Endothelial cell of umbilical vein (primary cell): ENCODE measurements at regions not wholly inside any gene's neighbourhood (a gene's known extent, or its start where the extent isn't known, plus 50 kb on each side); places are given as distances from the start of the nearest gene placed in this dataset.

Experiments used
- BruUV-seq: library from RNA; stranded (reverse); fragments of 400-500 nt; replicated peaks from 2 replicates; lab custom pipeline; 2021; lab: Mats Ljungman, UMichigan
- CTCF ChIA-PET: fragments of 300-600, 350-600 bp; sonication (Branson Sonifier 250); formaldehyde crosslinking; loops from one replicate; lab custom pipeline; 2021; ENCODE audit warnings: antibody characterized with exemption, inconsistent platforms; lab: Charles Lee
- POLR2A ChIA-PET: fragments of 300-600, 350-600 bp; sonication (Branson Sonifier 250); formaldehyde crosslinking; loops from one replicate; lab custom pipeline; 2021; ENCODE audit warnings: antibody characterized with exemption, inconsistent platforms; lab: Charles Lee
- DNase-seq: peaks from one replicate; pipeline ENCODE4 v3.0.0-alpha.2; 2011; ENCODE audit warnings: low read depth, low spot score
- FAIRE-seq: peaks from 2 replicates; lab custom pipeline; 2011; peaks lifted over from hg19 to GRCh38; lab: Jason Lieb, UNC
- H2AFZ ChIP-seq: 2 replicates; pipeline ENCODE4 v1.6.0; 2012; ENCODE audit warnings: low read depth, low read length, control low read depth, inconsistent platforms
- H3K27ac ChIP-seq: 2 replicates; pipeline ENCODE4 v1.5.1; 2011; ENCODE audit warnings: low read depth, mild to moderate bottlenecking, control low read depth, low read length, moderate library complexity; ENCODE audit not compliant: insufficient read depth
- H3K27me3 ChIP-seq, 2 experiments: 2 replicates each; pipeline versions ENCODE4 v1.6.0 to v1.6.1; 2011; ENCODE audit warnings: low read length in 2 of 2, mixed read lengths in 1 of 2; ENCODE audit not compliant: control insufficient read depth in 2 of 2, insufficient read depth in 2 of 2
- H3K36me3 ChIP-seq, 2 experiments: 2 replicates in 1 of 2; 3 replicates in 1 of 2; pipeline ENCODE4 v1.5.1; 2011; ENCODE audit warnings: low read length in 2 of 2, mild to moderate bottlenecking in 1 of 2, moderate library complexity in 1 of 2; ENCODE audit not compliant: control insufficient read depth in 2 of 2, insufficient read depth in 2 of 2; ENCODE audit errors: extremely low read depth in 1 of 2
- H3K4me1 ChIP-seq: 3 replicates; pipeline ENCODE4 v1.5.1; 2011; ENCODE audit warnings: mild to moderate bottlenecking, low read length; ENCODE audit not compliant: control insufficient read depth, insufficient read depth; ENCODE audit errors: extremely low read depth
- H3K4me2 ChIP-seq: 2 replicates; pipeline ENCODE4 v1.6.1; 2011; ENCODE audit warnings: low read length, control low read depth, mixed read lengths; ENCODE audit not compliant: insufficient read depth
- H3K4me3 ChIP-seq, 3 experiments: fragments of 200-600 bp in 1 of 3; sonication (generic), shearing (Covaris generic) in 1 of 3; replicated peaks in 1 of 3; 2 replicates each; pipeline ENCODE4 v1.5.1; 2011 to 2016; ENCODE audit warnings: control low read depth in 3 of 3, low read length in 3 of 3, mild to moderate bottlenecking in 2 of 3, inconsistent platforms in 1 of 3, low read depth in 1 of 3, moderate library complexity in 1 of 3; ENCODE audit not compliant: insufficient read depth in 1 of 3
- H3K79me2 ChIP-seq: 2 replicates; pipeline ENCODE4 v1.6.0; 2012; ENCODE audit warnings: low read length, inconsistent platforms; ENCODE audit not compliant: control insufficient read depth, insufficient read depth
- H3K9ac ChIP-seq: replicated peaks from 2 replicates; pipeline ENCODE3; 2011; ENCODE audit warnings: low read length, control low read depth; ENCODE audit not compliant: insufficient read depth; ENCODE audit errors: extremely low read depth
- H3K9me1 ChIP-seq: replicated peaks from 3 replicates; pipeline ENCODE4 v1.6.0; 2011; ENCODE audit warnings: mild to moderate bottlenecking, low read length; ENCODE audit not compliant: control insufficient read depth, insufficient read depth; ENCODE audit errors: extremely low read depth
- H3K9me3 ChIP-seq: replicated peaks from 2 replicates; pipeline ENCODE4 v1.5.1; 2012; ENCODE audit warnings: low read length, inconsistent platforms; ENCODE audit not compliant: control insufficient read depth, insufficient read depth
- H4K20me1 ChIP-seq: replicated peaks from 2 replicates; pipeline ENCODE3; 2011; ENCODE audit warnings: mild to moderate bottlenecking, low read length; ENCODE audit not compliant: control insufficient read depth, insufficient read depth; ENCODE audit errors: extremely low read depth
- CTCF ChIP-seq, 2 donors: IDR thresholded peaks; 1 replicate in 1 of 2; 2 replicates in 1 of 2; pipeline ENCODE4 v1.5.1; 2011; ENCODE audit warnings: low read length in 2 of 2, mild to moderate bottlenecking in 2 of 2, moderate library complexity in 2 of 2, control low read depth in 1 of 2, inconsistent platforms in 1 of 2, low read depth in 1 of 2; ENCODE audit not compliant: insufficient read depth in 1 of 2; ENCODE audit errors: extremely low read depth in 1 of 2
- EZH2 ChIP-seq: IDR thresholded peaks from 2 replicates; pipeline ENCODE4 v1.6.1; 2012; ENCODE audit warnings: borderline replicate concordance, low read depth, mild to moderate bottlenecking, moderate library complexity, low read length, inconsistent platforms; ENCODE audit not compliant: severe bottlenecking
- FOS ChIP-seq: IDR thresholded peaks from 2 replicates; pipeline ENCODE4 v1.6.1; 2011; ENCODE audit warnings: mild to moderate bottlenecking, low read length, moderate library complexity, borderline replicate concordance; ENCODE audit not compliant: insufficient read depth
- GATA2 ChIP-seq: IDR thresholded peaks from 2 replicates; pipeline ENCODE4 v1.7.0; 2011; ENCODE audit warnings: low read depth, mild to moderate bottlenecking, moderate library complexity, mixed read lengths, low read length; ENCODE audit not compliant: insufficient read length, insufficient read depth
- MYC ChIP-seq: IDR thresholded peaks from one replicate; pipeline ENCODE4 v1.6.1; 2011; ENCODE audit warnings: mild to moderate bottlenecking, low read depth, low read length
- POLR2A ChIP-seq: IDR thresholded peaks from 2 replicates; pipeline ENCODE4 v1.6.1; 2012; ENCODE audit warnings: low read depth, mild to moderate bottlenecking, control low read depth, low read length
- POLR2AphosphoS5 ChIP-seq: IDR thresholded peaks from 2 replicates; pipeline ENCODE4 v1.6.1; 2012; ENCODE audit warnings: low read depth, mild to moderate bottlenecking, control low read depth, low read length, moderate library complexity; ENCODE audit not compliant: insufficient read depth
- dilution Hi-C: fragments of 300-500 bp; cut with MboI; formaldehyde crosslinking; loops from one replicate; pipeline ENCODE4 v1.15.0; 2019; ENCODE audit warnings: low sequenced_read_pairs; ENCODE audit not compliant: extremely low pct_ligation_motif_present
- intact Hi-C: fragments of 100-400 bp; cut with micrococcal nuclease; formaldehyde crosslinking; loops from one replicate; pipeline ENCODE4 v1.10.0; 2022
- TF ChIP-seq, protein P1 (sequence below): IDR thresholded peaks from 2 replicates; pipeline ENCODE4 v1.6.1; 2011; ENCODE audit not compliant: insufficient read depth, insufficient read length

DNA sequence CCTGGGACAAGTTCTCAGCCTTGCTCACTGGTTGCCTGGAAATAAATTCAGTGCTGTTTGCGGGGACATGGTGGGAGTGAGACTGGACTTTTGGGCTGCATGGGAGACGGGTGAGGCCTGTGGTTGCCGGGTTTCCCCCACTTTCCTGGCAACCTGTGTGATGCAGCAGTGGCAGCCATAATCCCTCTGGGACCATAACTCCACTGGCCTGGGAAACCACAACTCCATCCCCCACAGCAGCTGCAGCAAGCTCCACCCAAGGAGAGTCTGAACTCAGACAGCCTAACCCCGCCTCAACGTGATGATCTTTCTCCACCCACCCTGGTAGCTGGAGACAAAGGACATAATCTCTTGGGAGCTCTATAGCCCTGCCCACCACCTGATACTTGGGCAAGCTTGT, 349.9 kb downstream of the PIK3R1 start:
- intact Hi-C loops: no loop called here
- H3K4me3 ChIP-seq: no peak overlapping the region
- H3K4me1 ChIP-seq: no peaks in the 10 kb centered on the region
- dilution Hi-C loops: no loop called here
- H3K9me3 ChIP-seq: no peaks in the 10 kb centered on the region
- H2AFZ ChIP-seq: no peak overlapping the region
- H3K9me1 ChIP-seq: no peaks in the 10 kb centered on the region
- H3K27ac ChIP-seq: no peak overlapping the region
- H3K36me3 ChIP-seq: no peaks in the 10 kb centered on the region
- FAIRE-seq (no peak), DNase-seq (no peak)
- no peaks in the 10 kb centered on the region for H3K27me3 ChIP-seq
- ChIA-PET POLR2A (no interaction called here), CTCF (interaction anchor here (1.4 kb wide), 1 partner anchor 12 kb away, joined by 3 read pairs; no protein-coding TSS in a partner anchor)
- no TSS peak for BruUV-seq
- no peaks in the 10 kb centered on the region for H3K79me2 ChIP-seq
- no peak overlapping the region for H3K4me2 ChIP-seq
- H4K20me1 ChIP-seq: no peaks in the 10 kb centered on the region
- TF ChIP-seq POLR2A (no peak), CTCF (IDR thresholded peaks at IDR 0.05; ENCODE audit: extremely low read depth in 1 of 2, insufficient read depth in 1 of 2, low read depth in 1 of 2, low read length in 2 of 2) (no peak), EZH2 (no peak), POLR2AphosphoS5 (no peak), FOS (no peak), GATA2 (no peak), MYC (no peak)
- TF ChIP-seq, protein P1, sequence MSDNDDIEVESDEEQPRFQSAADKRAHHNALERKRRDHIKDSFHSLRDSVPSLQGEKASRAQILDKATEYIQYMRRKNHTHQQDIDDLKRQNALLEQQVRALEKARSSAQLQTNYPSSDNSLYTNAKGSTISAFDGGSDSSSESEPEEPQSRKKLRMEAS: no peak
- H3K9ac ChIP-seq: no peak overlapping the region
